ENCODE measurements at regions not wholly inside any gene's neighbourhood (a gene's known extent, or its start where the extent isn't known, plus 50 kb on each side); places are given as distances from the start of the nearest gene placed in this dataset.

DNA sequence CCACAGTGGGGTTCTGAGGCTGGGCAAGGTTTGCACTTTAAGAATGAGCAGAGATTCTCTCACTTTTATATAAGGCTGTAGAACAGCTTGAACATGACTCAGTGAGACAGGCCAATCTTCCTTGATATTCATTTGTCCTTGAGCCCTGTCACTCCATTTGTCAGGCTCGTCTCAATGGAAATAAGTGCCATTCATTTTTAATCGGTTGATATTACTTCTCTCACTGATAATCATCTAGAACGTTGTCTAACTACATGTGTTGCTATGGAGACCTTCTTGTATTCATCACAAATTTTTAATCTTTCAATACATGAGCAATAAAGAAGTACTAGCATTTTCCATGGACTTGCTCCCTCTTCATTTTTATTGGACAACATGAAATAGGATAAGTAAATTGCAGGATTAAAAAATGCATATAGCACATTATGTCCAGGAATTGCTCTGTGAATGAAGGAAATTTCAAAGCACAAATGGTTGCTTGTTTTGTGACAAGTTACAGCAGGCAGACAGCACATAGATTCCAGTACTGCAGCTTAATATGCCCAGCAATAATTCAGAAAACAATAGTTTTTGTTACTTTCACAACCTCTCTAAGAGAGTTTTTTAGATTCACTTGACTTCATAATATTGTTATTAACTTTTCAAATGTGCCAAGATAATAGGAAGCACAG lies 1178.4 kb upstream of the ATXN8OS start:
- no peaks in the 10 kb centered on the region; the same call in 1 of the 2 replicates for H3K36me3 Mint-ChIP-seq (ENCODE audit: low read depth)
- TF ChIP-seq, protein P1, sequence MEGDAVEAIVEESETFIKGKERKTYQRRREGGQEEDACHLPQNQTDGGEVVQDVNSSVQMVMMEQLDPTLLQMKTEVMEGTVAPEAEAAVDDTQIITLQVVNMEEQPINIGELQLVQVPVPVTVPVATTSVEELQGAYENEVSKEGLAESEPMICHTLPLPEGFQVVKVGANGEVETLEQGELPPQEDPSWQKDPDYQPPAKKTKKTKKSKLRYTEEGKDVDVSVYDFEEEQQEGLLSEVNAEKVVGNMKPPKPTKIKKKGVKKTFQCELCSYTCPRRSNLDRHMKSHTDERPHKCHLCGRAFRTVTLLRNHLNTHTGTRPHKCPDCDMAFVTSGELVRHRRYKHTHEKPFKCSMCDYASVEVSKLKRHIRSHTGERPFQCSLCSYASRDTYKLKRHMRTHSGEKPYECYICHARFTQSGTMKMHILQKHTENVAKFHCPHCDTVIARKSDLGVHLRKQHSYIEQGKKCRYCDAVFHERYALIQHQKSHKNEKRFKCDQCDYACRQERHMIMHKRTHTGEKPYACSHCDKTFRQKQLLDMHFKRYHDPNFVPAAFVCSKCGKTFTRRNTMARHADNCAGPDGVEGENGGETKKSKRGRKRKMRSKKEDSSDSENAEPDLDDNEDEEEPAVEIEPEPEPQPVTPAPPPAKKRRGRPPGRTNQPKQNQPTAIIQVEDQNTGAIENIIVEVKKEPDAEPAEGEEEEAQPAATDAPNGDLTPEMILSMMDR (IDR thresholded peaks at IDR 0.05): no peak
- no peak overlapping the region for H3K27ac Mint-ChIP-seq
- DNase-seq: no peak
- H3K9me3 Mint-ChIP-seq: peaks cover 23% of the 10 kb centered on the region
- H3K4me3 Mint-ChIP-seq: no peak overlapping the region
- H3K27me3 Mint-ChIP-seq (ENCODE audit: insufficient read depth): no peaks in the 10 kb centered on the region
- no peaks in the 10 kb centered on the region for H3K4me1 Mint-ChIP-seq (ENCODE audit: low read depth)

DNA sequence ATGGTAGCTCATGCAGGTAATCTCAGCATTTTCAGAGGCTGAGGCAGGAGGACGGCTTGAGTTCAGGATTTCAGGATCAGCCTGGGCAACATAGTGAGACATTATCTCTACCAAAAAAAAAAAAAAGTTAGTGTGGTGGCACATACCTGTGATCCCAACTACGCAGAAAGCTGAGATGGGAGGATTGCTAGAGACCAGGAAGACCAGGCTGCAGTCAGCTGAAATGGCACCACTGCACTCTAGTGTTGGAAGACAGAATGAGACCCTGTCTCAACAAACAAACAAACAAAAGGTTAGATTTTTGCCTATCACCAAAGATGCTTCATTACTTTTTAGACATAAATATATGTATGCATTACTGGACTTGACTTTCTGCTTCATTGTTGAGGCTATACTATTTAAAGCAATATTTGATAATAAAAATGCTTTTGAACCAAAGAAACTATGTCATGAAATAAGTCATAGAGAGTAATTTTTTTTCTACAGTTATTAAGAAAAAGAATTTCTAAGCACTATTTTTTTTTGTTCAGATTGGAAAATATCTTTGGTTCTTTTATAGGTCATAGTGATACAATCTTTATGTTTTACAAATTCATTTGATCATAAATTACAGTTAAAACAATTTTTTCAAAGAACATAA lies 1180.1 kb upstream of the ATXN8OS start:
- Mint-ChIP-seq H3K36me3 (ENCODE audit: low read depth) (no peaks in the 10 kb centered on the region; the same call in 1 of the 2 replicates), H3K27ac (no peak overlapping the region), H3K4me3 (no peak overlapping the region), H3K27me3 (ENCODE audit: insufficient read depth) (no peaks in the 10 kb centered on the region), H3K9me3 (peaks cover 28% of the 10 kb centered on the region), H3K4me1 (ENCODE audit: low read depth) (no peaks in the 10 kb centered on the region)
- no peak for DNase-seq
- TF ChIP-seq, protein P1 (IDR thresholded peaks at IDR 0.05): no peak

DNA sequence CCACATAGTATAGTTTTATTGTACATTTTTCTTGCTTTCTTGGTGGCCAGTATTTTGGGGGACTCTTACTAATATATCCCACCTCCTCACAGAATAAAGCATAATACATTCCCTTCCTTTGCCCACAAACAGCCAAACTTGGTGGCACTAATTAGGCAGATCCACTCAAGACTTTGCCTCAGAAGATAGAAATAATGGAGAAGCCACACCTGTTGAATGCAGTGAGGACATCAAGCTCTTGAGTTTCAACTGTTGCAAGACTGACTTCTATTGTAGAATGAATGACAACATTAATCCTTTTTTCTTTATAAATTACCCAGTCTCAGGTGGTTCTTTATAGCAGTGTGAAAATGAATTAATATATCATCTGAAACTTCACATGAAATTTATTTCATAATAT lies 1183.6 kb upstream of the ATXN8OS start:
- H3K27ac Mint-ChIP-seq: no peak overlapping the region
- H3K4me3 Mint-ChIP-seq: no peak overlapping the region

DNA sequence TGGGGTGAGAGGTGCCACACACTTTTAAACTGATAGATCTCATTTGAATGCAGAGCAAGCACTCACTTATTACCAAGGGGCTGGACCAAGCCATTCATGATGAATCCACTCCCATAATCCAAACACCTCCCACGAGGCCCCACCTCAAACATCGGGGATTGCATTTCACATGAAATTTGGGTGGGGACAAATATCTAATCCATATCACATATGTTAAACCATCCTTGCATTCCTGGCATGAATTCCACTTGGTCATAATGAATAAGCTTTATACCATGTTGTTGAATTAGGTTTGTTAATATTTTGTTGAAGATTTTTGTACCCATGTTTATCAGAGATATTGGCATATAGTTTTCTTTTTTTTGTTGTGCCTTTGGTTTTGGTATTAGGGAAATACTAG lies 1198.7 kb upstream of the ATXN8OS start:
- Mint-ChIP-seq H3K4me1 (ENCODE audit: low read depth) (no peaks in the 10 kb centered on the region), H3K9me3 (peaks cover 51% of the 10 kb centered on the region)

More for the DNA sequence above, 1183.6 kb upstream of the ATXN8OS start:
- DNase-seq: no peak
- no peaks in the 10 kb centered on the region for H3K4me1 Mint-ChIP-seq (ENCODE audit: low read depth)
- H3K9me3 Mint-ChIP-seq: peaks cover 17% of the 10 kb centered on the region
- no peaks in the 10 kb centered on the region; the same call in 1 of the 2 replicates for H3K36me3 Mint-ChIP-seq (ENCODE audit: low read depth)
- no peaks in the 10 kb centered on the region for H3K27me3 Mint-ChIP-seq (ENCODE audit: insufficient read depth)
- TF ChIP-seq, protein P1 (IDR thresholded peaks at IDR 0.05): no peak

DNA sequence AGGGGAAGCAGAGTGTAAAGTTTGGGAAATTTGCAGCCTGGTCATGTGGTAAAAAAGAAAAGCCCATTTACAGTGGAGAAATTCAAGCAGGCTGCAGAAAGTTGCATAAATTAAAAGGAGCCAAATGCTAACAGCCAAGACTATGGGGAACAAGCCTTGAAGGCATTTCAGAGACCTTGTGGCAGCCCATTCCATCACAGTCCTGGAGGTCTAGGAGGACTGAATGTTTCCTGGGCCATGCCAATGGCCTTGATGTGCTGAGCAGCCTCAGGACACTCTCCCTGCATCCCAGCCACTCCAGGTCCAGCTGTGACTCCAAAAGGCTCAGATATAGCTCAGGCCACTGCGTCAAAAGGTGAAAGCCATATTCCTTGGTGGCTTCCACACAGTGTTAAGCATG lies 1202.4 kb upstream of the ATXN8OS start:
- TF ChIP-seq, protein P1 (IDR thresholded peaks at IDR 0.05): no peak
- H3K9me3 Mint-ChIP-seq: peaks cover 57% of the 10 kb centered on the region
- no peak overlapping the region for H3K4me3 Mint-ChIP-seq
- H3K36me3 Mint-ChIP-seq (ENCODE audit: low read depth): peaks cover 4% of the 10 kb centered on the region; the same call in 1 of the 2 replicates
- H3K27me3 Mint-ChIP-seq (ENCODE audit: insufficient read depth): no peaks in the 10 kb centered on the region
- no peak overlapping the region for H3K27ac Mint-ChIP-seq
- no peak for DNase-seq
- H3K4me1 Mint-ChIP-seq (ENCODE audit: low read depth): no peaks in the 10 kb centered on the region

More for the DNA sequence above, 1198.7 kb upstream of the ATXN8OS start:
- Mint-ChIP-seq H3K36me3 (ENCODE audit: low read depth) (peaks cover 4% of the 10 kb centered on the region; the same call in 1 of the 2 replicates), H3K27me3 (ENCODE audit: insufficient read depth) (no peaks in the 10 kb centered on the region), H3K27ac (no peak overlapping the region), H3K4me3 (no peak overlapping the region)
- TF ChIP-seq, protein P1 (IDR thresholded peaks at IDR 0.05): no peak
- no peak for DNase-seq
